ENCODE measurements at regions not wholly inside any gene's neighbourhood (a gene's known extent, or its start where the extent isn't known, plus 50 kb on each side); places are given as distances from the start of the nearest gene placed in this dataset.

DNA sequence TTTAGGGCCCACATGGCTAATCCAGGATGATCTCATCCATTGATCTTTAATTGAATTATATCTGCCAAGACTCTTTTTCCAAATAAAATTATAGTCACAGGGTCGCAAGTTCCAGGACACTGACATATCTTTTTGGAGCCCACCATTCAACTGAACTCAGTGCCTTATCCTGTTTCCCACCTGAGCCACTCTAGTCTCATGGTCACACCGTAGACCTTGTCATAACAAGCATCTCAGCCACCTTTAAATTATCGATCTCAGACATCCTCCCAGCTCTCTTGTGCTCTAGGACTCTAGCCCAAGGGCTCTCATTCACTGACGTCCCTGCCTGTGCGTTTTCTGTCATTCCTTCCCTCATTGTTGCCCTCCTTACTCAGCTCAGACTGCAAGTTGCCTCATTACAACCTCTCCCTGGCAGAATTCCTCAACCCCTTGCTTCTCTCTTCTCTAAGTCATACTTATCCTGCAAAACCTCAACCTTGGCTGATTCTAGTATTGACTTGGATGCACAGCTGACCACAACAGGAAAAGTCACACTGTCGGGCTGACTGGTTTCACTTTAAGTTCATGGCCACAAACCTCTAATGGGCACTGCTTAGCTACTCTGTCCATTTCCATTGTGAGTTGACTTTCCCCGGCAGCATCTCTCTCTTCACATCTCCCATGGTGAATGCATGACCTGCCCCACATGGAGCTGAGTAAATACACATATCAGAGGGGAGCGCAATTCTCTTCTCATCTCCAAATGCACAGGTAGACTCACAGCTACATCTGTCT, 91.0 kb upstream of the TRIM2 start:
- TF ChIP-seq, protein P1, sequence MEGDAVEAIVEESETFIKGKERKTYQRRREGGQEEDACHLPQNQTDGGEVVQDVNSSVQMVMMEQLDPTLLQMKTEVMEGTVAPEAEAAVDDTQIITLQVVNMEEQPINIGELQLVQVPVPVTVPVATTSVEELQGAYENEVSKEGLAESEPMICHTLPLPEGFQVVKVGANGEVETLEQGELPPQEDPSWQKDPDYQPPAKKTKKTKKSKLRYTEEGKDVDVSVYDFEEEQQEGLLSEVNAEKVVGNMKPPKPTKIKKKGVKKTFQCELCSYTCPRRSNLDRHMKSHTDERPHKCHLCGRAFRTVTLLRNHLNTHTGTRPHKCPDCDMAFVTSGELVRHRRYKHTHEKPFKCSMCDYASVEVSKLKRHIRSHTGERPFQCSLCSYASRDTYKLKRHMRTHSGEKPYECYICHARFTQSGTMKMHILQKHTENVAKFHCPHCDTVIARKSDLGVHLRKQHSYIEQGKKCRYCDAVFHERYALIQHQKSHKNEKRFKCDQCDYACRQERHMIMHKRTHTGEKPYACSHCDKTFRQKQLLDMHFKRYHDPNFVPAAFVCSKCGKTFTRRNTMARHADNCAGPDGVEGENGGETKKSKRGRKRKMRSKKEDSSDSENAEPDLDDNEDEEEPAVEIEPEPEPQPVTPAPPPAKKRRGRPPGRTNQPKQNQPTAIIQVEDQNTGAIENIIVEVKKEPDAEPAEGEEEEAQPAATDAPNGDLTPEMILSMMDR (IDR thresholded peaks at IDR 0.05; ENCODE audit: low read depth, low read length) = no peak
- DNase-seq (ENCODE audit: extremely low read depth, low read depth) = no peak

DNA sequence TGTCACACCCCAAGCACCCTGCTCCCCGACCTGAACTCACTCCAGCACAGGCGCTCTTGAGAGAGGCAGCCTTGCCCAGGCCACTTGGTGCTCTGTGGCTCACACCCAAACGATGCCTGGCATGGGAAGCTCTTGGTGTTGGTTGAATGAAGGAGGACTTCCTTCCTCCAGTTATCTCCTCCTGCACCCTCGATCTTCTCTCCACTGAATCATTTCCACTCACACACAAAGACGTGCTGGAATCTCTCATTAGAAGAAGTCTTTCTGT, 90.5 kb upstream of the TRIM2 start:
- TF ChIP-seq, protein P1 (IDR thresholded peaks at IDR 0.05; ENCODE audit: low read depth, low read length) = no peak
- no peak for DNase-seq (ENCODE audit: extremely low read depth, low read depth)

DNA sequence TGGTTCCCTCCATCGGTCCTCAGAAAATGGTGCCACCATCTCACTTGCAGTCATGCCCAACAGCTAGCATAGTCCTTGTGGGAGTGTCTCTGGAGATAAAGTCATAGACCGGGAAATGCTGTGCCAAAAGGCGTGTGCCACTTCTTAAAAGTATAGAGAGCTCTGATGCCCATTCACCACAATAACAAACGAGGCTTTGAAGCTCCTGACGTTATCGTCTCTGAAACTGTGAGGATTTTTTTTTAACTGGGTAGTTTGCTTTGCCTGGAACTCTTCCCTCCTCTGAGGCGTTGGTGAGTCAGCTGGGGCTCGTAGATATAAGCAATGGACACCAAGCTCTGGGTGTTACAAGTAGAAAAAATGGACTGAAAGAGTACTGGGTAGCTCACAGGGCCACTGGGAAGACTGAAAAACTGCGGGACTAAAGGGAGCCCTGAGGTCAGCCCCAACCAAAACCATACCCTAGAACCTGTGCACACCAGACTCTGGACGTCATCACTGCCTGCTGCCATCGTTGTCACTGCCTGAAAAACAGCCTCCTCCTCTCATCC, 89.4 kb upstream of the TRIM2 start:
- no peak for DNase-seq (ENCODE audit: extremely low read depth, low read depth)
- TF ChIP-seq, protein P1 (IDR thresholded peaks at IDR 0.05; ENCODE audit: low read depth, low read length) = no peak

DNA sequence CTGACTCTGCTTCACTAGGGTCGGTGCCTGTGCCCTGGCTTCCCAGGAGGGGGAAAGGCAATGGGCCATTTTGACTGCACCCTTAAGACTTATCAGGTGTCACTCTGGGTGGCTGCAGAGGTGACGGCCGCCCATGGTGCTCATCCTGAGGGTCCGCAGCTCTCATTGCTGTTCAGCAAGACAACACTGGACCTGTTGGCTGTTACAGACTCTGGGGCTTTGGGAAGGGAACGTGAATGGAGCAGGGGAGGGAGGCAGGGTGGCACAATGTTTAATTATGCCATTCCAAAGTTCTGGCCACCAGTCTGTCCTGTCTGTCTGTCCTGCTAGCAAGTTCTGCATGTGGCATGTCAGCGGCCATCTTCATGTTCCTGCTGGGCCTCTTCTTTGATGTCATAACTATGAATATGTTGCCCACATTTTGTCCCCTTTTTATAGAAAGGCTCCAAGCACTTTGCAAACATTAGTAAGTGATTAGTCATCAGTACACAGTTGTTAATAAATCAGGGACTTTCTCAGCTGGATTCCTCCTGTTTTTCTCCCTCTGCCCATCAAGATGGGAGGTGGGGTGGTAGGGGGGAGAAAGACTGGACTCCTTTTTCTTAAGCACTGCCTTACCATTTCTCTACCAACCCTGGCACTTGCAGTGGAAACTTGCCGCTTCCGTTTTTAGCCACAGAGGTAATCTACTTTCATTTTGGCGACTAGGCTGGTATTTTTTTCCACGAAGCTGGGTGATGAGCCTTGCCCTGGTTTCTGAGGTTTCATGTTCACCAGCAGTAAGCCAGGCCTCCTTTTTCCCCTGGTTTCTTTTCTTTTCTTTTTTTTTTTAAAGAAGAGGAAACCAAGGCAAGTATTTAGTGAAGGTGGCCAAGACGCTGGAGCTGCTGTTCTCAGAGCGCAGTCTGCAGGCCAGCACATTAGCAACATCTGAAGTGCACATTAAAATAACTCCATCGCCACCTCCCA, 88.6 kb upstream of the TRIM2 start:
- TF ChIP-seq, protein P1 (IDR thresholded peaks at IDR 0.05; ENCODE audit: low read depth, low read length) = no peak
- DNase-seq (ENCODE audit: extremely low read depth, low read depth) = no peak

DNA sequence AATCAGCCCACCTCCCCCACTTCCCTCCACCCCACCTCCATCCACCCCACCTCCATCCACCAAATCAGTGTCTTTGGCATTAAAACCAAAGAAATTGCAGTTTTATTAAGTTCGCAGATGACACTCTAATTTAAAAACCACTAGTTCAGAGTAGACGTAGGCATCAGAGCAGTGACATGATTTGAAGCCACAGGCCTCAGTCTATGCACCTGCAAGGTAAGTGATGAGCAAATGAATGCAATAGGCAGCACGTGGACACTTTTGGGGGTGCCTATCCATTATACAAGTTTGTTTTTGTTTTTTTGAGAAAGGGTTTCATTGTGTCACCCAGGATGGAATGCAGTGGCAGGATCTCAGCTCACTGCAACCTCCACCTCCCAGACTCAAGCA, 88.0 kb upstream of the TRIM2 start:
- TF ChIP-seq, protein P1 (IDR thresholded peaks at IDR 0.05; ENCODE audit: low read depth, low read length) = no peak
- no peak for DNase-seq (ENCODE audit: extremely low read depth, low read depth)

DNA sequence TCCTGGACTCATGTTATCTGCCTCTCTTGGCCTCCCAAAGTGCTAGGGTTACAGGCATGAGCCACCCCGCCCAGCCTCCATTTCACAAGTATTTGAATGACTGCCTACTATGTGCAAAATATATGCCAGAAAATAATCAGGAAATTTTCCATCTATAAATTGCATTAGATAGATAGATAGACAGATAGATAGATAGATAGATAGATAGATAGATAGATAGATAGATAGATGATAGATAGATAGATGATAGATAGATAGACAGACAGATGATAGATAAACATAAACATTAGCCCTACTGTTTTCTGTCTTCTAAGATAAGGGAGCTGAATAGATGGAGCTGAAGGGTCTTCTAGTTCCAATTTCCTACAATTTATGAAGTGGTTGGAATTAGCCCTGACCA, 87.4 kb upstream of the TRIM2 start:
- TF ChIP-seq, protein P1 (IDR thresholded peaks at IDR 0.05; ENCODE audit: low read depth, low read length) = no peak
- DNase-seq (ENCODE audit: extremely low read depth, low read depth) = no peak

DNA sequence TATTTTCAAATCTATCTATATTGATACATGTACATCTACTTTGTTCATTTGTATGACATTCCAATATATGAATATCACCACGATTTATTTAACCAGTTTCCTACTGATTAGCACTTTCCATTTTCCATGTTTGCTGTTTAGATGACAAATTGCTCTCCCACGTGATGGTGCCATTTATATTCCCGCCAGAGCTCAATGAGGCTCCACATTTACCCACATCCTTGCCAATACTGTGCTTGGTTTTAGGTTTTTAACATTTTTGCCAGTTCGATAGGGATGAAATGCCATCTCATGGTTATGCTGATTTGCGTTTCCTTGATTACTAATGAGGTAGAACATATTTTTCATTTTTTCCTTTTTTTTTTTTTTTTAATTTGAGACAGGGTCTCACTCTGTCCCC, 86.7 kb upstream of the TRIM2 start:
- TF ChIP-seq, protein P1 (IDR thresholded peaks at IDR 0.05; ENCODE audit: low read depth, low read length) = no peak
- no peak for DNase-seq (ENCODE audit: extremely low read depth, low read depth)
